ENCODE measurements at regions not wholly inside any gene's neighbourhood (a gene's known extent, or its start where the extent isn't known, plus 50 kb on each side); places are given as distances from the start of the nearest gene placed in this dataset.

GRCh38 chr16:88290850-88291830, 91.6 kb upstream of the ZNF469 start:
- POLR2A ChIA-PET: no interaction called here
- no peak for ATAC-seq
- peaks cover 52% of the 10 kb centered on the region for H3K9me3 ChIP-seq
- no peak overlapping the region for H3K4me3 ChIP-seq
- TF ChIP-seq HOXB13 (CRISPR knock-in tag; IDR thresholded peaks at IDR 0.05; ENCODE audit: low read depth): no peak
- no peak for FAIRE-seq
- no peak overlapping the region for H3K4me2 ChIP-seq
- H3K4me1 ChIP-seq: no peaks in the 10 kb centered on the region
- no peak overlapping the region for H3K27ac ChIP-seq
- CTCF ChIA-PET: interaction anchor here (0.7 to 1.1 kb wide), 2 partner anchors 26 to 38 kb away, joined by 3 read pairs; no protein-coding TSS in a partner anchor
- 76% methylated on average over 26 of the region's 28 CpGs for WGBS (ENCODE audit: missing lambda C conversion rate)
- no peak for DNase-seq (ENCODE audit: low read depth in 1 of 2, low spot score in 1 of 2)

GRCh38 chr16:88292007-88292970, 90.5 kb upstream of the ZNF469 start:
- FAIRE-seq (no peak), ATAC-seq (no peak), DNase-seq (ENCODE audit: low read depth in 1 of 2, low spot score in 1 of 2) (no peak)
- Histone ChIP-seq H3K4me1 (no peaks in the 10 kb centered on the region), H3K4me3 (no peak overlapping the region), H3K27ac (0 out of 6 replicates have a peak overlapping the region, but pooled peaks of 1 of the 2 experiments have one; percentile 1), H3K4me2 (no peak overlapping the region), H3K9me3 (peaks cover 41% of the 10 kb centered on the region)
- CTCF ChIA-PET: no interaction called here
- POLR2A ChIA-PET: no interaction called here
- no peak for TF ChIP-seq USF2 (IDR thresholded peaks at IDR 0.05)
- TF ChIP-seq REST (IDR thresholded peaks at IDR 0.05): no peak
- no peak for TF ChIP-seq RARB (CRISPR knock-in tag; IDR thresholded peaks at IDR 0.05)
- TF ChIP-seq HOXB13 (CRISPR knock-in tag; IDR thresholded peaks at IDR 0.05; ENCODE audit: low read depth): no peak
- TF ChIP-seq ATOH8 (CRISPR knock-in tag; IDR thresholded peaks at IDR 0.05; ENCODE audit: low read depth): no peak
- TF ChIP-seq BHLHE40 (IDR thresholded peaks at IDR 0.05; ENCODE audit: low read depth, low read length): no peak
- TF ChIP-seq SMC3 (IDR thresholded peaks at IDR 0.05): no peak
- TF ChIP-seq CBX8 (IDR thresholded peaks at IDR 0.05): no peak
- no peak for TF ChIP-seq ZC3H11A (IDR thresholded peaks at IDR 0.05)
- TF ChIP-seq FOSB (CRISPR knock-in tag; IDR thresholded peaks at IDR 0.05): no peak
- TF ChIP-seq NFE2L2 (conservative IDR thresholded peaks at IDR 0.05; ENCODE audit: low read length): no peak
- no peak for TF ChIP-seq RFX5 (IDR thresholded peaks at IDR 0.05)
- no peak for TF ChIP-seq MYC (IDR thresholded peaks at IDR 0.05; ENCODE audit: borderline replicate concordance, low read length)
- no peak for TF ChIP-seq ELK1 (IDR thresholded peaks at IDR 0.05; ENCODE audit: low read depth, low read length)
- TF ChIP-seq EP300 (IDR thresholded peaks at IDR 0.05): no peak
- TF ChIP-seq RNF2 (IDR thresholded peaks at IDR 0.05; ENCODE audit: borderline replicate concordance, low read depth): no peak
- TF ChIP-seq PHF8 (IDR thresholded peaks at IDR 0.05; ENCODE audit: borderline replicate concordance, low read depth): no peak
- no peak for TF ChIP-seq RCOR1 (IDR thresholded peaks at IDR 0.05; ENCODE audit: low read depth, low read length)
- no peak for TF ChIP-seq ESRRA (IDR thresholded peaks at IDR 0.05; ENCODE audit: borderline replicate concordance, low read length)
- 82% methylated on average over 19 of the region's 19 CpGs for WGBS (ENCODE audit: missing lambda C conversion rate)
